IMR-90 (cell line): ENCODE measurements at regions not wholly inside any gene's neighbourhood (a gene's known extent, or its start where the extent isn't known, plus 50 kb on each side); places are given as distances from the start of the nearest gene placed in this dataset.

Source experiments
- ATAC-seq: fragments of 200-7000 bp; cut with Tn5 transposase; 2 replicates; pipeline ENCODE4 v1.9.1; 2020; ENCODE audit warnings: low read depth, mild to moderate bottlenecking, moderate library complexity
- BruUV-seq: library from RNA; stranded (reverse); fragments of 400-500 nt; replicated peaks from 2 replicates; lab custom pipeline; 2021; lab: Mats Ljungman, UMichigan
- CTCF ChIA-PET: fragments of 300-600 bp; formaldehyde crosslinking; extraction: SDS; loops from one replicate; lab custom pipeline; 2021; ENCODE audit warnings: antibody characterized with exemption; lab: Yijun Ruan, JAX
- POLR2A ChIA-PET: fragments of 300-600 bp; sonication (Branson Sonifier 250); formaldehyde crosslinking; loops from one replicate; lab custom pipeline; 2022; ENCODE audit warnings: antibody characterized with exemption; ENCODE audit not compliant: unreplicated experiment; lab: Charles Lee
- DNase-seq: peaks from one replicate; pipeline ENCODE4 v3.0.0; 2013
- H2AFZ ChIP-seq: replicated peaks from 2 replicates; pipeline ENCODE3; 2013; ENCODE audit warnings: low read length, mild to moderate bottlenecking; ENCODE audit not compliant: poor library complexity
- H2AK5ac ChIP-seq: 2 replicates; pipeline ENCODE4 v1.6.1; 2013; ENCODE audit warnings: low read depth, low read length, inconsistent platforms
- H2AK9ac ChIP-seq: replicated peaks from 2 replicates; pipeline ENCODE3; 2013; ENCODE audit warnings: mild to moderate bottlenecking, low read depth, low read length, moderate library complexity; ENCODE audit not compliant: poor library complexity
- H2BK120ac ChIP-seq: 2 replicates; pipeline ENCODE4 v1.6.1; 2013; ENCODE audit warnings: low read depth, low read length, inconsistent platforms
- H2BK15ac ChIP-seq: 3 replicates; pipeline ENCODE4 v1.6.1; 2013; ENCODE audit warnings: low read depth, low read length, inconsistent platforms
- H2BK20ac ChIP-seq: 2 replicates; pipeline ENCODE4 v1.6.1; 2013; ENCODE audit warnings: low read depth, mild to moderate bottlenecking, inconsistent platforms, low read length, moderate library complexity
- H2BK5ac ChIP-seq: 2 replicates; pipeline ENCODE4 v1.6.1; 2013; ENCODE audit warnings: mild to moderate bottlenecking, low read depth, low read length, inconsistent platforms; ENCODE audit not compliant: poor library complexity, severe bottlenecking
- H3K14ac ChIP-seq: replicated peaks from 2 replicates; pipeline ENCODE4 v1.6.1; 2013; ENCODE audit warnings: low read depth, low read length, inconsistent platforms
- H3K18ac ChIP-seq: 2 replicates; pipeline ENCODE4 v1.6.1; 2013; ENCODE audit warnings: low read depth, low read length, control low read depth
- H3K23ac ChIP-seq: 2 replicates; pipeline ENCODE4 v1.6.1; 2013; ENCODE audit warnings: low read depth, low read length, inconsistent platforms
- H3K27ac ChIP-seq: 2 replicates; pipeline ENCODE4 v1.5.1; 2013; ENCODE audit warnings: mild to moderate bottlenecking, control low read depth, low read length; ENCODE audit not compliant: insufficient read depth
- H3K27me3 ChIP-seq: 2 replicates; pipeline ENCODE4 v1.6.1; 2013; ENCODE audit warnings: low read length; ENCODE audit not compliant: control insufficient read depth, insufficient read depth
- H3K36me3 ChIP-seq: 2 replicates; pipeline ENCODE4 v1.6.1; 2013; ENCODE audit warnings: low read length, mixed read lengths; ENCODE audit not compliant: control insufficient read depth, insufficient read depth
- H3K4ac ChIP-seq: 2 replicates; pipeline ENCODE4 v1.6.1; 2013; ENCODE audit warnings: low read depth, low read length, inconsistent platforms
- H3K4me1 ChIP-seq: 2 replicates; pipeline ENCODE4 v1.6.1; 2013; ENCODE audit warnings: low read length, mixed read lengths; ENCODE audit not compliant: control insufficient read depth, insufficient read depth
- H3K4me2 ChIP-seq: 2 replicates; pipeline ENCODE4 v1.6.1; 2013; ENCODE audit warnings: low read depth, mild to moderate bottlenecking, control low read depth, low read length, moderate library complexity
- H3K4me3 ChIP-seq: 2 replicates; pipeline ENCODE4 v1.5.1; 2013; ENCODE audit warnings: low read depth, mild to moderate bottlenecking, control low read depth, low read length, moderate library complexity; ENCODE audit not compliant: insufficient read depth
- H3K56ac ChIP-seq: 2 replicates; pipeline ENCODE4 v1.6.1; 2013; ENCODE audit warnings: low read length, inconsistent platforms; ENCODE audit not compliant: insufficient read depth; ENCODE audit errors: extremely low read depth
- H3K79me1 ChIP-seq, 2 experiments: 2 replicates each; pipeline ENCODE4 v1.6.1; 2013; ENCODE audit warnings: low read length in 2 of 2, inconsistent platforms in 1 of 2, low read depth in 1 of 2
- H3K9ac ChIP-seq: 2 replicates; pipeline ENCODE4 v1.6.1; 2013; ENCODE audit warnings: low read depth, low read length, control low read depth
- H3K9me1 ChIP-seq: 2 replicates; pipeline ENCODE4 v1.6.1; 2013; ENCODE audit warnings: low read length, inconsistent platforms; ENCODE audit not compliant: insufficient read depth
- H3K9me3 ChIP-seq: 2 replicates; pipeline ENCODE4 v1.6.1; 2013; ENCODE audit warnings: low read length; ENCODE audit not compliant: control insufficient read depth, insufficient read depth
- H4K20me1 ChIP-seq: 2 replicates; pipeline ENCODE4 v1.6.1; 2013; ENCODE audit warnings: low read length, inconsistent platforms; ENCODE audit not compliant: insufficient read depth
- H4K5ac ChIP-seq: 2 replicates; pipeline ENCODE4 v1.6.1; 2013; ENCODE audit warnings: mild to moderate bottlenecking, low read depth, low read length, control low read depth
- H4K8ac ChIP-seq, 2 experiments: 2 replicates each; pipeline ENCODE4 v1.6.1; 2013; ENCODE audit warnings: low read depth in 2 of 2, low read length in 2 of 2, control low read depth in 1 of 2, inconsistent platforms in 1 of 2
- H4K91ac ChIP-seq: 2 replicates; pipeline ENCODE4 v1.6.1; 2013; ENCODE audit warnings: low read depth, low read length, inconsistent platforms; ENCODE audit not compliant: insufficient read depth
- BHLHE40 ChIP-seq: fragments of 150-350 bp; IDR thresholded peaks from 2 replicates; pipeline ENCODE4 v1.6.1; 2016; ENCODE audit warnings: mild to moderate bottlenecking, low read depth, low read length
- CHD1 ChIP-seq: IDR thresholded peaks from 2 replicates; pipeline ENCODE4 v1.6.1; 2012; ENCODE audit warnings: low read depth, low read length, improper control_type of control experiment
- ELK1 ChIP-seq: fragments of 150-350 bp; IDR thresholded peaks from 2 replicates; pipeline ENCODE4 v1.6.1; 2016; ENCODE audit warnings: low read depth, mild to moderate bottlenecking, low read length, moderate library complexity, borderline replicate concordance
- FOS ChIP-seq: fragments of 150-350 bp; IDR thresholded peaks from 2 replicates; pipeline ENCODE4 v1.6.1; 2016; ENCODE audit warnings: low read depth, low read length
- MAFK ChIP-seq: IDR thresholded peaks from 2 replicates; pipeline ENCODE4 v1.6.1; 2012; ENCODE audit warnings: low read depth, low read length, improper control_type of control experiment
- MAZ ChIP-seq: IDR thresholded peaks from 2 replicates; pipeline ENCODE4 v1.6.1; 2012; ENCODE audit warnings: low read depth, mild to moderate bottlenecking, low read length, improper control_type of control experiment, moderate library complexity, borderline replicate concordance
- MXI1 ChIP-seq: IDR thresholded peaks from 2 replicates; pipeline ENCODE4 v1.6.1; 2012; ENCODE audit warnings: low read depth, mild to moderate bottlenecking, low read length, moderate library complexity, borderline replicate concordance
- NFE2L2 ChIP-seq: fragments of 150-350 bp; IDR thresholded peaks from 2 replicates; pipeline ENCODE4 v1.6.1; 2016; ENCODE audit warnings: low read depth, mild to moderate bottlenecking, low read length
- POLR2A ChIP-seq: IDR thresholded peaks from 2 replicates; pipeline ENCODE4 v1.6.1; 2012; ENCODE audit warnings: mild to moderate bottlenecking, low read depth, low read length
- RAD21 ChIP-seq: IDR thresholded peaks from 2 replicates; pipeline ENCODE4 v1.6.1; 2012; ENCODE audit warnings: low read length, improper control_type of control experiment
- RCOR1 ChIP-seq: IDR thresholded peaks from 2 replicates; pipeline ENCODE4 v1.6.1; 2012; ENCODE audit warnings: mild to moderate bottlenecking, low read length, improper control_type of control experiment; ENCODE audit not compliant: insufficient replicate concordance
- RFX5 ChIP-seq: IDR thresholded peaks from 2 replicates; pipeline ENCODE4 v1.8.0; 2012; ENCODE audit warnings: low read depth, mild to moderate bottlenecking, low read length, moderate library complexity
- SMC3 ChIP-seq: fragments of 150-350 bp; IDR thresholded peaks from 2 replicates; pipeline ENCODE4 v1.6.1; 2016; ENCODE audit warnings: low read depth, mild to moderate bottlenecking, antibody characterized with exemption, low read length, moderate library complexity
- WGBS, 2 experiments: methylation state at CpG; one replicate each; pipeline versions ENCODE4 v1.1.5 to v1.1.7; 2013; ENCODE audit warnings: missing lambda C conversion rate in 2 of 2; ENCODE audit not compliant: insufficient read length in 1 of 2; ENCODE audit errors: extremely low coverage in 2 of 2; 5-methylcytosine and 5-hydroxymethylcytosine counted together
- dilution Hi-C: fragments of 300-500 bp; cut with HindIII; formaldehyde crosslinking; loops from one replicate; pipeline ENCODE4 v1.14.3; 2018; ENCODE audit warnings: low sequenced_read_pairs; ENCODE audit not compliant: unreplicated experiment
- in situ Hi-C: fragments of 300-500 bp; cut with MboI; formaldehyde crosslinking; loops from 3 replicates; pipeline ENCODE4 v1.14.3; 2019; ENCODE audit warnings: low sequenced_read_pairs, inconsistent platforms, mixed read lengths
- intact Hi-C: fragments of 100-400 bp; cut with micrococcal nuclease; formaldehyde crosslinking; loops from 2 replicates; pipeline ENCODE4 v1.10.0; 2022
- TF ChIP-seq, protein P1 (sequence below): fragments of 150-350 bp; IDR thresholded peaks from 2 replicates; pipeline ENCODE4 v1.6.1; 2017; ENCODE audit warnings: mild to moderate bottlenecking, antibody characterized with exemption, low read length, low read depth

GRCh38 chr6:111980971-111981840 is 72.7 kb upstream of the CCN6 start (continued):
- TF ChIP-seq RFX5 (no peak), SMC3 (no peak)

GRCh38 chr6:111982681-111983080 is 71.2 kb upstream of the CCN6 start:
- H2BK20ac ChIP-seq: no peak overlapping the region
- H3K79me1 ChIP-seq: no peaks in the 10 kb centered on the region; a peak in 1 of 4 replicates
- no peak overlapping the region for H4K8ac ChIP-seq
- no peak overlapping the region for H3K18ac ChIP-seq
- intact Hi-C loops: no loop called here
- no peak overlapping the region for H3K14ac ChIP-seq
- no peak overlapping the region for H3K4ac ChIP-seq
- no peak overlapping the region for H3K9ac ChIP-seq
- no peak overlapping the region for H3K27ac ChIP-seq
- no peaks in the 10 kb centered on the region for H3K9me3 ChIP-seq
- no peak overlapping the region for H2BK15ac ChIP-seq
- no peak overlapping the region for H3K4me3 ChIP-seq
- no peaks in the 10 kb centered on the region for H3K27me3 ChIP-seq
- H2BK5ac ChIP-seq: no peak overlapping the region
- dilution Hi-C loops: no loop called here
- H3K4me1 ChIP-seq: peaks cover 20% of the 10 kb centered on the region
- ChIA-PET CTCF (no interaction called here), POLR2A (no interaction called here)
- in situ Hi-C loops: no loop called here
- H4K5ac ChIP-seq: no peak overlapping the region
- H4K20me1 ChIP-seq: no peaks in the 10 kb centered on the region
- H2AK9ac ChIP-seq: no peak overlapping the region
- no TSS peak for BruUV-seq
- H2AFZ ChIP-seq: no peak overlapping the region
- H3K36me3 ChIP-seq: no peaks in the 10 kb centered on the region
- ATAC-seq (no peak), DNase-seq (no peak)
- no peak overlapping the region for H3K56ac ChIP-seq
- H2BK120ac ChIP-seq: no peak overlapping the region
- H4K91ac ChIP-seq: no peak overlapping the region
- H3K23ac ChIP-seq: no peak overlapping the region
- H2AK5ac ChIP-seq: no peak overlapping the region
- H3K4me2 ChIP-seq: no peak overlapping the region
- WGBS, 2 experiments: no CpG with 5 or more reads among the region's 1 CpG
- peaks cover 13% of the 10 kb centered on the region for H3K9me1 ChIP-seq
- TF ChIP-seq SMC3 (no peak), POLR2A (no peak), CHD1 (no peak), MXI1 (no peak), RAD21 (no peak), MAFK (no peak), NFE2L2 (no peak), BHLHE40 (no peak), ELK1 (no peak), MAZ (no peak), RCOR1 (no peak), RFX5 (no peak), FOS (no peak)
- TF ChIP-seq, protein P1, sequence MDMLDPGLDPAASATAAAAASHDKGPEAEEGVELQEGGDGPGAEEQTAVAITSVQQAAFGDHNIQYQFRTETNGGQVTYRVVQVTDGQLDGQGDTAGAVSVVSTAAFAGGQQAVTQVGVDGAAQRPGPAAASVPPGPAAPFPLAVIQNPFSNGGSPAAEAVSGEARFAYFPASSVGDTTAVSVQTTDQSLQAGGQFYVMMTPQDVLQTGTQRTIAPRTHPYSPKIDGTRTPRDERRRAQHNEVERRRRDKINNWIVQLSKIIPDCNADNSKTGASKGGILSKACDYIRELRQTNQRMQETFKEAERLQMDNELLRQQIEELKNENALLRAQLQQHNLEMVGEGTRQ: no peak
